ENCODE measurements at regions not wholly inside any gene's neighbourhood (a gene's known extent, or its start where the extent isn't known, plus 50 kb on each side); places are given as distances from the start of the nearest gene placed in this dataset.

DNA sequence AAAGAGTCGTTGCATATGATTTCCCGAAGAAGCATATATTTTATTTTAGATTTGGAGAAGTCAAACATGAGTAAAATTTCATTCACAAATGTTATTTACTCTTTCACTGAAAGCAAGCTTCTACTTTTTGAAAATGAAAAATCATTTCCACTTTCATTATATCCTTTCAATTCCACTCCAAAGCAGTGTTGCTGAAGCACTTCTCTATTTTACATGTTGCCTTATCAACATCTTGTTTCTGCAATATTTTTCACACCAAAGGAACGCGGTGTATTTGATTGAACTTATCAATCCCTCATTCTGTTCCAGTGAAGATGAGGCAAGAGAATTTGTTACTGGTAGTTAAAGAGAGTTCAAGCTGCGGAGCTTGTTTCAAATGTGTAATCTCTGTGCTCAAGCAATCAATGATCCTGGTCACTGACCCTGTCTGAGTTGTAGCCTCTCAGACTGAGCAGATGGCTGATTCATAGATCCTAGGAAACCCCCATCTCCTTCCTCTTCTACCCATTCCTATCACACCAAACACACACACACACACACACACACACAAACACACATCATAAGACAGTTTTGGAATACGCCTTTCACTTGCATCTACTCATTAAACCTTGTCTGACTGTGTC lies 236.2 kb upstream of the FLRT2 start:
- no peak for DNase-seq

DNA sequence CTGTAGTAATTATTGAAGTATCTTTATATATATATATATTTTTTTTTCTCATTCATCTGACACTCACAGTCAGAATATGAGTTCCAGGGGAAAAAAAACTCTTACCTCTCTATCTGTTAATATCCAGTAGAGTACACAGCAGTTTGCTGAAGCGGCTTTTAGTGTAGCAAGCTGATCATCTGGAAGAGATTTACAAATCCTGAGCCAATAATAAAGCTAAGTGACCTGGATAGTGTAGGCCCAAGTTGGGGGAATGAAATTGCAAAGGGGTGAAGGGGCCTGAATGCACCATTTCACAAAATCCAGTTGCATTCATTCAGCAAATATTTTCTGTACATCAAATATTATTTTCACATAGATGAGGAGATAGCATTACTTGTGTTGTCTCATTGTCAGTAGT lies 234.6 kb upstream of the FLRT2 start:
- DNase-seq = no peak

DNA sequence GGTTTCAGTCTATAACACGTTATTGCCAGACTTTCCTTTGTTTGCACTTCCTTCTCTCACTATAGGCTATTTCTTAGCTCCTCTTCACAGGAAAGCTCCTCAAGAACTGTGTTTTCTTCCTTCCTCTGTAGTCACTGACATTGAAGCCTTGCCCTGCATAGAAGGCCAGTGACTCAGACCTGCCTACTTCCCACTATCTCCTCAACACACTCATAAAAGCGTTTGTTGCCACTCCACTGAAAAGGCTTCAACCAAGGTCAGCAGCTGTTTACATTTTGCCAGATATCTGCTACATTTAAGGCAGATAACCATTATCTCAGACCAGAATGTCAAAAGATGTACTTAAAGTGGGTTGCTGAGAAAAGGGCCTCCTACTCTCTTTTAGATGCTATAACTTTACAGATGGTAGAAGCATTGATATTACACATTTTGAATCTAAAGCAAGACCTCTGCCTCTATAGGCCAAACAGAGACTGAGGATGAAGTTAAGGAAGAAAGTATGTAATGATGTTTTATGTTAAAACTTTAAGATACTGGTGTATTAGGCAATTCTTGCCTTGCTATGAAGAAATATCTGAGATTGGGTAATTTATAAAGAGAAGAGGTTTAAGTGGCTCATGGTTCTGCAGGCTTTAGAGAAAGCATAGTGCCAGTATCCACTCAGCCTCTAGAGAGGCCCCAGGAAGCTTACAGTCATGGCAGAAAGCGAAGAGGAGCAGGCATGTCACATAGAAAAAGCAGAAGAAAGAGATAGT lies 233.3 kb upstream of the FLRT2 start:
- DNase-seq = peak; percentile 2

DNA sequence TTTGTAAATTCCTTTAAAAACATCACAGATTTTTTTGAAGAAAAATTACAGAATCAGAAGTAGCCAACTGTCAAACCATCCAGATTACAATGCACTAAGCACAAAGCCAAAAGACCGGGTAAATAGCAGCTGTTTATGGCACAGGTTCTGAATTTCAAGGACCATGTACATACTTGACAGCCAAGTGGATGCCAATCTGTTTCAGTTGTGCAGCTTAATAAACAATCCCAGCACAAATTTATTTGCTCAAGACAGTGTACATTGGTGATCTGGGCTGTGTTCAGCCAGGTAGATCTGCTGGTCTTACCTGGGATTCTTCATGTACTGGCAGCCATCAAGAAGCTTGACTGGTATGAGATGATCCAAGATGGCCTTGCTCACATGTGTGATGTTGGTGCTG lies 229.8 kb upstream of the FLRT2 start:
- no peak for DNase-seq

DNA sequence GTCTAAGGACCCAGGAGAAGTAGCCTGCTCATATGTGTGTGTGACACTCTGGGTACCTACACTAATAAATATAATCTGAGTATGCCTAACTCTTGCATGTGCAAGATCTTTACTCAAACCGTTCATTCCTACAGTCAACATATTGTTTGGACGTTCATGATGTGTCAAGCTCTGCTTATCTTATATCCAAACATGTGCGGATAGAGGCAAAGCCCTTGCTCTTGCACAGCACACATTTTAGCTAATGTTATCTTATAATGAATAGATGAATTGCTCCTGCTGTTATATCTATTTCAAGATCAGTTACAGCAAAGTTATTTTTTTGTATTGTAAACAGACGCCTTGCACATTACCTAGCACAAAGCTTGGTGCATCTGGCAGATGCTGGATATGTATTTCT lies 228.4 kb upstream of the FLRT2 start:
- no peak for DNase-seq

DNA sequence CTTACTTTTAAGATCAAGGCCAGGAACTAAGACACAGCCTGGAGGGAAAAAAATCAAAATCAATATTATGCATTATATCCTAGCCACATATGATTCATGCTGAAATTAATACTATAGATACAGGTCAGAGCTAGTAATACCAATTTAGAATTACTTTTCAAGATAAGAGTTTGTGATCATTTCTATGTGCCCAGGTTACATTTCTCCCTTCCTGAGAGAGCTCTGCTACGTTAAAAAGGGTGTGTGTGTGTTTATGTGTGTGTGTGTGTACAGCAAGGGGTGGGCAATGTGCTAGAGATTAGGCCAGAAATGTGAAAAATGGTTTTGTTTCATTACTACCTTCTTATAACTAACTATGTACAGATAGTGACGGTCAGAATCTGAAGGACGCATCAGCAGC lies 223.9 kb upstream of the FLRT2 start:
- no peak for DNase-seq

DNA sequence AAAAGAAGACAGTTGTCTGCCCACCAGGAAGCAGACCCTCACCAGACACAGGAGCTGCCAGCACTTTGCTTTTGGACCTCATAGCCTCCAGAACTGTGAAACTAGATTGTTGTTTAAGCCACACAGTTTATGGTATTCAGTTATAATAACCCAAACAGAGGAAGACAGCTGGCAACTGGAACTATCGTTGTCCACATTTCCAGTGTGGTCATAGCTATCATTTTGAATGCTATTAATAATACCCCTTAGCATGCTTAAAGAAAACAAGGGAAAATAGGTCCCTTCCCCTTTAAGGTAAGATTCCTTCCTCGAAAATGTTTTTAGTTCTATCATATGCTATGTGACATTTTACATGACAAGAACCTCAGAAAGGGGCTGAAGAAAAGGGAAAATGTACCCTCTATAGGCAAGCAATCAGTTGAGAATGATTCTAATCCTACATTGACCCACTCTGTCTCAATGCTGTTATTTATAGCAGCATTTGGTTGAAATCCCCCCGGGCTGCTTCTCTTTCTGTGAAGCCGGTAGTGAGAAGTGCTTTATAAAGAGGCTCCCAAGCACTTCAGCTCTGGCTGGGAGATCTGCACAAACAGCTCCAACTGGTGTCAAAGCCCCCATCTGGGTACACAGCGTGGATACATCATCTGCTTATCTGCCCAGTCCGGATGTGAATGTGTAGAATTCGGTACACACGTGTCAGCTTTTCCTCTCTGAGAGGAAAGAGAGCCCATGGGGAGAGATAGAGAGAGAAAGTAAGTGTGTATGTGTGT lies 221.2 kb upstream of the FLRT2 start:
- no peak for DNase-seq

DNA sequence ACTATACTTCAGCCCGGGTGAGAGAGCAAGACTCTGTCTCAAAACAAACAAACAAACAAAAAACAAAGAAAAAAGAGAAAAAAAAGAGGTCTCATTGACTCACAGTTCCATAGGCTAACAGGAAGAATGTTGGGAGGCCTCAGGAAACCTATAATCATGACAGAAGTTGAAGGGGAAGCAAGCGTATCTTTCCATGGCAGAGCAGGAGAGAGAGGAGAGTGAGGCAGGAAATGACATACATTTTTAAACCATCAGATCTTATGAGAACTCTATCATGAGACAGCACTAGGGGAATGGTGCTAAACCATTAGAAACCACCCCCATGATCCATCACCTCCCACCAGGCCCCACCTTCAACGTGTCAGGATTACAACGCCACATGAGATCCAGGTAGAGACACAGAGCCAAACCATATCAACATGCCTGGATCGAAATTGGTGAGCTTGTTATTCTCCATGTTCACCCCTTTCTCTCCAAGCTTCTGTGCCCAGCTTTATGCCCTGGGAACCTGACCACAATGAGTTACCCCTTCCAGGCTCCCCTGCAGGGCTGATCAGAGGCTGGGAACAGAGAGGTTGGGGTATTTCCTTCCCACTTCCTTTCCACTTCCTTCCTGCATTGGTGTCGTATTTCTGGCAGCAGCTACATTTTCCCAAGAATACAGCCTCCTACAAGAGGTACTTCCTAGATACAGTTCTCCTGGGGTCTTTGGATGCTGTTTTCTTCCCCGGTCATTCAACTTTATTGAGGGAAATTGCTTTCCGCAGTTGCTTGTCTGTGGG lies 219.3 kb upstream of the FLRT2 start:
- no peak for DNase-seq

DNA sequence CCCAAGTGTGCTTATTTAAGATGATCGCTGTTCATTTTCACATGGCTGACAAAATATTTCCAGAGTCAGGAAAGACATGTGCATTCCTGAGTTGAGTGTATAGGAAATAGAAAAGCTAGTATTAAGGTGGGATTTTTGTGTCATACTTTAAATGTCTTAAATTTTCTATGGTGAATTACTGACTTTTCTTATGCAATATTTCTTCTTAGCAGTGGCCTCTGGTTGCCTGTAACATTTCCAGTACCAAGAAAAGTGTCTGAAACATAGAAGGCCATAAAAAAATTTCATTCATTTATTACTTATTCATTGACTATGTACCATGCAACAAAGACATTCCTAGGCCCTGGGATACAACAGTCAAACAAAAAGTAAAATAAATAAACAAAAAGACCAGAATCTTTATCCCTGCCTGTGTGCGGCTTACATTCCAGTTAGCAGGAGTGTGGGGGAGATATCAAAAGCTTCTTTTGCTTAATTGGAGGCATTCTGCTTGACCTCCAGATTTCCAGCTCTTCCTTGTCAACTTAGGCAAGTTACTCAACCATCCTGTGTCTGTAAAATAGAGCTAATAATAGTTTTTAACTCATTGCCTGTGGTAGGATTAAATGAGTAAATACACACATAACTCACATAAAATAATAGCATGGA lies 216.3 kb upstream of the FLRT2 start:
- no peak for DNase-seq

DNA sequence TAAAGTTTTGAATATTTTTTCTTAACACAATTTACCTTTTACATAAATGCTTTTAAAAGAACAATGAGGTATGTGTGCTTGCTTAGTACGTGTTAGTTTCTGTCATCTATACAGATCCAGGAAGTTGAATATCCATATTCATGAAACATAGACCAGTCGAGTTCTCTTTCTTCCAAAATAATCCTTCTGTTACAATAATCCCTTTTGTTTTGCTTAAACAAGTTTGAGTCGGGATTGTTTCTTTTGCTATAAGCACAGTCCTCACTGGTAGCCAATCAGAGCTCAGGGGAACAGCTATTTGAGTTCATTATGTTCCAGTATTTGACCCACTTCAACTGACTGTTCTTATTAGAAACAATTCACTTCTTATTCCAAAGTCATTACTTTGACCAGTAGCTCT lies 214.7 kb upstream of the FLRT2 start:
- DNase-seq = no peak

DNA sequence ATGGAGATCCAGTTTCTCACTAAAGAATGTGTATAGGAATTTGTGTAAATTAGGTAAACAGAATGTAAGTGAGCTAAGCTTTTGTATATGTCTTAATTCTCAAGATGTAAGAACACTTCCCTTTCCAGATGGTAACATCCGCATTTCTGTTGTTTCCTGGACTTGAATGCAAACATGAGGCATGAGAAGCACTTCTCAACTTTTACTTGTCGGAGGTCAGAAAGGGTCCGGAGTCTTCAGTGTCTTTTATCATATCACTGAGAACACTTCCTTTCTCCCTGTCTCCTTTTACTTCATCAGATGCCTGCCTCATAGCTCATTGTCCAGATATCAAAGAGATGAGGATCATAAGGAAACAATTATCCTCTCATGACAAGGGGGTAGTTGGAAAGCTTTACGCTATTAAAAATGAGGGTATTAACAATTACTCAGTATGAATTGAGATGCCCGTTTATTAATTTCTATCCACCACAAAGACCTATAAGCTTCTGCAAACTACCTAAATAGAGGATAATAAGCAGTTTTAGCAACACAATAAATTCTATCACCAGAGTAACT lies 214.1 kb upstream of the FLRT2 start:
- no peak for DNase-seq

DNA sequence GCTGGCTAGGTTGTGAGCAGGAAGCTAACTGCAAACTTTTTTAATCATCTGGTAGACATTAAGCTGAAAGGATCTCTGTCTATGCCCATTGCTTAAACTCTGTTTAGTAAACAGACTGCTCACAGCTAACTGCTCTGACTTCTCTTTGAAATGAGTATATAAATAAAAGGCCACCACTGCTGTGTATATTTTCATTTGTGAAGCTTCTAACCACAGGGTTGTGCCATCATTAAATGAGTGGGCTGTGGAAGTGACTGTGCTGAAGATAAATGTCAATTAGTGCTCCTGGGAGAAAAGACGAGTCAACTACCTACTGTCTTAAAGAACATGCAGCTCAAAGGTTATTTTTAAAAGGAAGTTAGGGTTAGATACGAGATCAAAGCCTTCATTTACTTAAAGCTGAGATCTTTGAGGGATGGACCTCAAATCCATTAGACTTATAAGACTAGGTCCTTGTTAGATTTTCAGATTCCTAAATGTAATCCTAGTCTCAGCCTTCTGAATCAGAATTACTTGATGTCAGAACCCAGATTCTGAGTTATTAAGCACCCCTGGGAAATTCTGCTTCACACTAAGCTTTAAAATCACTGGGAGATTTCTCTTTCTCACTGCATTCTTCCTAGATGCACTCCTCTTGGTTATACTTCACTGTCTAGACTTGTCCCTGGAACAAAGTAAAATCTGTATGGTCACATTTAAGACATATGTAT lies 213.1 kb upstream of the FLRT2 start:
- DNase-seq = no peak

DNA sequence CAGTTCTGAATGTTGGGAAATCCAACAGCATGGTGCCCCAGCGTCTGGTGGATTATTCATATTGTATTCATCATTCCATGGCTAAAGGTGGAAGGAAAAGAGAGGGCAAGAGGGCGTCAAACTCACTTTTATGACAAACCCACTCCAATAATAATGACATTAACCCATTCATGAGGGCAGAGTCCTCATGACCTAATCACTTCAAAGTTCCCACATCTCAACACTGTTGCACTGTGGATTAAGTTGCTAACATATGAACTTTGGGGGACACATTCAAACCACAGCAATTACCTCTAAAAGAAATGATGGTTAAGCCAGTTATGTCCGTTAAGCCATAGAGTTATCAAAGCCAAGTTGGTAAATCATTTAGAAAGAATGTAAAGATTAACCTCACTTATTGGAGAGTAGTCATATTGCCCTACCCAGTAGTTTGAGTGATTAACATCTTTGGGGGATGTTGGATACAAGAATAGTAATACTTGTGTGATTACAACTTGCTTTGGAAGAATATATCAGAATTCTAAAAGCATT lies 212.4 kb upstream of the FLRT2 start:
- no peak for DNase-seq

DNA sequence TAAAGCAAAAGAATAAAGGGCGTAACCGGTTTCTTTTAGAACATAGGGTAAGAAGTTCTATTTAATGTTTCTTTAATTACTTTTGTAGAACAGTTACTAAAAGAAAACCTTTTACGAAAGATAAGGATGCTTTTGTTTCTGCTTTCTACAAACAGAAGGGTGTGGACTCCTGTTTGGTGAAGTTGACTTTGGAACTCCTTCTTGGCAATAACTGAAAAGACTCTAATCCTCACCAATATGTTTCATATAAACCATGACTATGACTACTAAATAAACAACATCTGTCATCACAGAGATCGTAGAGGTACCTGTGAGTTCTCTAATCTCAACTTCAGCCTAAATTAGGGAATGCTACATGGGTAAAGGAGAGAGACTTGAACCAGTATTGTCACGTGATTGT lies 210.8 kb upstream of the FLRT2 start:
- DNase-seq = no peak

DNA sequence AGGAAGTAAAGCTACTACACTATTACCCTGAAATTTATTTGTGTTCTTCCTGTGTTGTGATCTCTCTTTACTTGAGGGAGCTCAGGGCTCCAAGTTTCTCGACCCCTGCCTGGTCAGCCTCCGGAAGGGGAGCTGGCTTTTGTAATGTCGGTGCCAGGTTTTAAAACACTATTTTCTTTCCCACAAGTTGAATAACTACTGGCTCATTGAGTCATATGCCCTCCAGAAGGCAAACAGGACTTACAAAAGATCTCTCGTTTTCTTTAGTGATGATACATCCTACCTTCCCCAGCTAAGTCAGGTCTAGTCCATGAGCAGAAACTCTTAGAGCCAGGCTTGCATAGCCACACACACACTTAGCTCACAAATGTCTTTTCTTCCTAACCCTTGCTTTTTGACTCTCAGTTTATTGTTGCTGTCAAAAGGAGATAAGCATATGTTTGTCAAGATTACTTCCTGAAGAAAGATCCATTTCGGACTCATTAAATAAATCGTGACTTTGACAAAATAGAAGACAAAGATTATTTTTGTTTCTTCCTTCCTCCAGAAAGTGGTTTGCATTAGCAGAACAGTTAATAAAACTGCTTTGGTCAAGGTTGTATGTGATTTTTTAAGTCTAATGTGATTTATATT lies 209.8 kb upstream of the FLRT2 start:
- DNase-seq = no peak

DNA sequence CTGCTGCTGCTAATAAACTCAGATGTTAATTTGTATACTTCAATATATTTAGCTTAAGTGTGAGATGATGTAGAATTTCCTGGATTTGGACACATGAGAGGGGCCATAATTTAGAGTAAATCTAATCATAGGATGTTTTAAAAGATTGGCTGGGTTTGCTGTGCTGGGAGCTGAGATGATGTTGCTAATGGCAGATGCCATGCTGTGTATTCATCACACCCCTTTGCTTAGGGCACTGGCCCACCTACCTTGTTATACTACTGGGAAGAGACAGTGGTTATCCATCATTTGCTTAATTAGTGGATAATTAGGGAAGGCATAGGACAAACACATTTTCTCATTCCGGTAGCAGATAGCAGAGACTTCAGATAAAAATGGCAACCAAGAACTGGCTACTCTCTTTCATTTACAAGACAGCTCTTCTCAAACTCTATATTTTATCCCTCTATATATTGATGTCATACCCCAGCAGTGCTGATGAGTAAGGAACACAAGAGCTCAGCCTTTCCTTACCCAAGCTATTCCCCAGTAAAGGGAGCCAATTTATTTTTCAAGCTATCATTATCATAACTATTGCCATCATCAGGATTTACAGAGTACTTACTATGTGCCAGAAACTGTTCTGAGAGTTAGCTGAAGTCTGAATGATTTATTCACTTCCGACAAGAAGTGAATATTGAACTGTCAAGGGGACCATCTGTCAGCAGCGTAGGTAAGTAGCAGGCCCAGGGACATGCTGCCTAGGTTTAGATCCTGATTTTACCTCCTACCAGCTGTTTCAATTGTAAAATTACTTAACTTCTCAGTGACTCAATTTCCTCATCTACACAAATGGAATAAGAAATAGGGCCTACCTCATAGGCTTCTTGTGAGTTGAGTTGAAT lies 204.6 kb upstream of the FLRT2 start:
- DNase-seq = no peak

DNA sequence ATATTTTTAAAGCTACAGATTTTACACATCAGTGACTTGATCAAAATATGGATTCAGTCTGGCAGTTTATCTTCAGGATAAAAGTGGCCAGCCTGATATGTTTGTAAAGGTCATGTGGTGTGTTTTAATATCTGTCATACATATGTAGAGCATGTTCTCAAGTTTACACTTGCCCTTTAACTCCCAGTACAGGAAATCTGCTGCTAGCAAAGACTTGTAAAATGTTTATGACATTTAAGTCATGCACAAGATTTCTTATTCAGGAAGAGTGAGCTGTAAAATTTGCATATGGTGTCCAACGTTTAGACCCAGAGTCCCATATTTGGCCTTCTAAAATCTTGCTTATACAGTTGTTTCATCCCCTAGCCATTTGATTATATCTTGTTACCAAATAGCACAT lies 197.5 kb upstream of the FLRT2 start:
- no peak for DNase-seq

DNA sequence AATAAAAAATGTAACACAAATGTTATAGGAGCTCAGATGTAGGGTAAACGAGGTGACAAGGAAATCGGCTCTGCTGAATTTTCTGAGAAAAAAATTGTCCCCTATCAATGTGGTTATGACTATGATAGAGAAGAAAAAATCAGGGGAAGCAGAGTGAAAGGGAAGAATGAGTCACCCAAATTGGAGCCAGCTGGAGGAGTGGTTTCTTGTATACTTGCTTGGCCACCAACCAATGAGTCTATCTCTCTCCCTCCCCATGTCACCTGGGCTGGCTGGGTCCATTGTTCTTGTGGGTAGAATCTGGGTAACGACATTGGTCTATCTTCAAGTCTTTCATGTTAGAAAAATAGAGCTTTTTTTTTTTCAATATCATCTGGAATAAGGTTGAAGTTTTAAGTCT lies 196.6 kb upstream of the FLRT2 start:
- no peak for DNase-seq

DNA sequence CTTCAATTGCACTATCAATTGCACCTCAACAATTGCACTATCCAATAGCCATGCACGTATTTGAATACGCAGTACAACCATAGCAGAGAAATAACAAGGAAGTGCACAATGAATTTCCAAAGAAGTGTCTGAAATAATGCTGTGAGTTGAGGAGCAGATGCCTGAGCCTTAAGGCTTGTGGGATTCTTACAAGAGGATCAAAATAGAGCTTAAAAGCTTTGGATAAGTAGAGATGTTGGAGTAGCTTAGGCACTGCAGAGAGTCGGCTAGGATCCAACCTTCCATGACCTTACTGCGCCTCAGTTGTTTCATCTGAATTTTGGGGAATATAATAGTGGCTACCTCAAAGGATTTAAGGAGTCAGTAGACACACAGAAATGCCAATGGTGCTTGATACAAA lies 196.1 kb upstream of the FLRT2 start:
- no peak for DNase-seq

DNA sequence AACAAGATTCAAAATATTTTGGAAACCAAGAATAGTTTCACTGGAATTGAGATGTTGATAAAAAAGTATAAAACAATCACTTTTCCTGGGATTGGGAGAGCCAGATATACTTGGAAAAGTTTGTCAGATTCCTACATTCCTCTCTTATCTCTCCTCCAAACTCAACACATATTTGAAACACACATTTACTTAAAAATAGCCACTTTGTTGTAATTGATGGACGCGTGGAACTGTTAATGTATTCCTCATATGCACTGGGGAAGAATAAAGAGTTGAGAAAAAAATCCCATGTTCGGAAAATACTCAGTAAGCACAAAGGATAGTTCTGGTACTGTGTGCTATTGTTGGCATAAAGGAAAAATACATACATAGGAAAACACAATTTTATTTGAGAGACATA lies 195.6 kb upstream of the FLRT2 start:
- no peak for DNase-seq
